H9 (cell line): ENCODE measurements at regions not wholly inside any gene's neighbourhood (a gene's known extent, or its start where the extent isn't known, plus 50 kb on each side); places are given as distances from the start of the nearest gene placed in this dataset.

Experiments
- DNase-seq: peaks from one replicate; pipeline ENCODE4 v3.0.0-alpha.2; 2017
- H2AFZ ChIP-seq: one replicate; pipeline ENCODE4 v1.6.1; 2013; ENCODE audit warnings: mild to moderate bottlenecking, low read length, control low read depth, moderate library complexity
- H2AK5ac ChIP-seq: 2 replicates; pipeline ENCODE4 v1.6.1; 2013; ENCODE audit warnings: low read length, control low read depth, mixed read lengths; ENCODE audit not compliant: insufficient read length
- H2BK120ac ChIP-seq: one replicate; pipeline ENCODE4 v1.6.1; 2013; ENCODE audit warnings: low read depth, mild to moderate bottlenecking, low read length, control low read depth, inconsistent platforms; ENCODE audit not compliant: poor library complexity, severe bottlenecking
- H2BK12ac ChIP-seq: 2 replicates; pipeline ENCODE4 v1.6.1; 2013; ENCODE audit warnings: low read length, control low read depth, mixed read lengths, low read depth; ENCODE audit not compliant: insufficient read length
- H2BK15ac ChIP-seq: 2 replicates; pipeline ENCODE4 v1.6.1; 2013; ENCODE audit warnings: low read depth, low read length, control low read depth
- H2BK20ac ChIP-seq: one replicate; pipeline ENCODE4 v1.6.1; 2013; ENCODE audit warnings: low read depth, mild to moderate bottlenecking, low read length, control low read depth, inconsistent platforms; ENCODE audit not compliant: poor library complexity, severe bottlenecking
- H2BK5ac ChIP-seq: 2 replicates; pipeline ENCODE4 v1.6.1; 2013; ENCODE audit warnings: low read length, control low read depth, mixed read lengths; ENCODE audit not compliant: insufficient read length
- H3K14ac ChIP-seq: 2 replicates; pipeline ENCODE4 v1.6.1; 2013; ENCODE audit warnings: low read length, control low read depth; ENCODE audit not compliant: insufficient read depth
- H3K18ac ChIP-seq: 2 replicates; pipeline ENCODE4 v1.6.1; 2013; ENCODE audit warnings: low read depth, mild to moderate bottlenecking, mixed read lengths, low read length, control low read depth; ENCODE audit not compliant: insufficient read length
- H3K23ac ChIP-seq: 2 replicates; pipeline ENCODE4 v1.6.1; 2013; ENCODE audit warnings: low read length, control low read depth, mixed read lengths, low read depth; ENCODE audit not compliant: insufficient read length
- H3K23me2 ChIP-seq: 2 replicates; pipeline ENCODE4 v1.6.1; 2013; ENCODE audit warnings: low read depth, mild to moderate bottlenecking, mixed read lengths, low read length, control low read depth; ENCODE audit not compliant: insufficient read length, poor library complexity, severe bottlenecking
- H3K27ac ChIP-seq: 2 replicates; pipeline ENCODE4 v1.5.1; 2013; ENCODE audit warnings: low read length, control low read depth, mixed read lengths, low read depth; ENCODE audit not compliant: insufficient read length
- H3K27me3 ChIP-seq: 2 replicates; pipeline ENCODE4 v1.6.1; 2013; ENCODE audit warnings: low read length, control low read depth, inconsistent platforms; ENCODE audit not compliant: insufficient read depth
- H3K4ac ChIP-seq: 2 replicates; pipeline ENCODE4 v1.6.1; 2013; ENCODE audit warnings: low read depth, mild to moderate bottlenecking, control low read depth, inconsistent platforms, low read length, moderate library complexity
- H3K4me1 ChIP-seq: 2 replicates; pipeline ENCODE4 v1.6.1; 2013; ENCODE audit warnings: low read length, control low read depth, inconsistent platforms; ENCODE audit not compliant: insufficient read depth
- H3K4me2 ChIP-seq: 2 replicates; pipeline ENCODE4 v1.6.1; 2013; ENCODE audit warnings: low read length, control low read depth, mixed read lengths; ENCODE audit not compliant: insufficient read length, insufficient read depth
- H3K56ac ChIP-seq: 2 replicates; pipeline ENCODE4 v1.6.1; 2013; ENCODE audit warnings: low read depth, mild to moderate bottlenecking, mixed read lengths, low read length, control low read depth; ENCODE audit not compliant: insufficient read length
- H3K79me1 ChIP-seq: 2 replicates; pipeline ENCODE4 v1.6.1; 2013; ENCODE audit warnings: low read depth, mild to moderate bottlenecking, moderate library complexity, low read length, control low read depth, inconsistent platforms; ENCODE audit not compliant: insufficient read depth, poor library complexity, severe bottlenecking
- H3K79me2 ChIP-seq: 2 replicates; pipeline ENCODE4 v1.6.1; 2013; ENCODE audit warnings: low read length, control low read depth, inconsistent platforms; ENCODE audit not compliant: insufficient read depth
- H3K9ac ChIP-seq: 2 replicates; pipeline ENCODE4 v1.6.1; 2013; ENCODE audit warnings: low read length, control low read depth, mixed read lengths; ENCODE audit not compliant: insufficient read length; ENCODE audit errors: extremely low read depth
- H3K9me3 ChIP-seq: one replicate; pipeline ENCODE4 v1.6.1; 2013; ENCODE audit warnings: low read depth, low read length, inconsistent platforms; ENCODE audit not compliant: control insufficient read depth
- H3T11ph ChIP-seq: one replicate; pipeline ENCODE4 v1.6.1; 2013; ENCODE audit warnings: mild to moderate bottlenecking, low read length, control low read depth, inconsistent platforms
- H4K20me1 ChIP-seq: one replicate; pipeline ENCODE4 v1.6.1; 2013; ENCODE audit not compliant: control insufficient read depth, insufficient read length, insufficient read depth
- H4K5ac ChIP-seq: 2 replicates; pipeline ENCODE4 v1.6.1; 2013; ENCODE audit warnings: low read depth, mild to moderate bottlenecking, mixed read lengths, low read length, control low read depth; ENCODE audit not compliant: insufficient read length
- H4K8ac ChIP-seq: replicated peaks from 2 replicates; pipeline ENCODE4 v1.6.1; 2013; ENCODE audit warnings: low read length, control low read depth, mixed read lengths, low read depth; ENCODE audit not compliant: insufficient read length
- H4K91ac ChIP-seq: 2 replicates; pipeline ENCODE4 v1.6.1; 2013; ENCODE audit warnings: low read depth, mild to moderate bottlenecking, moderate library complexity, mixed read lengths, low read length, control low read depth; ENCODE audit not compliant: insufficient read length
- H3K27ac Mint-ChIP-seq, 3 experiments: 2 replicates in 2 of 3; 3 replicates in 1 of 3; pipeline ENCODE4 v1.8.0; 2020 to 2021; ENCODE audit warnings: mixed read lengths in 3 of 3, mild to moderate bottlenecking in 1 of 3, moderate library complexity in 1 of 3
- H3K27me3 Mint-ChIP-seq: 2 replicates; pipeline ENCODE4 v1.8.0; 2021; ENCODE audit warnings: low read depth, mild to moderate bottlenecking, moderate library complexity, mixed read lengths
- H3K36me3 Mint-ChIP-seq, 3 experiments: 2 replicates in 2 of 3; 3 replicates in 1 of 3; pipeline ENCODE4 v1.8.0; 2020 to 2021; ENCODE audit warnings: low read depth in 3 of 3, mixed read lengths in 3 of 3; ENCODE audit not compliant: insufficient read depth in 1 of 3
- H3K4me1 Mint-ChIP-seq, 2 experiments: 2 replicates each; pipeline ENCODE4 v1.8.0; 2020; ENCODE audit warnings: mixed read lengths in 2 of 2
- H3K4me3 Mint-ChIP-seq, 2 experiments: 2 replicates in 1 of 2; 3 replicates in 1 of 2; pipeline ENCODE4 v1.8.0; 2020 to 2021; ENCODE audit warnings: mild to moderate bottlenecking in 2 of 2, mixed read lengths in 2 of 2, moderate library complexity in 1 of 2
- H3K9me3 Mint-ChIP-seq, 2 experiments: 2 replicates in 1 of 2; 3 replicates in 1 of 2; pipeline ENCODE4 v1.8.0; 2020; ENCODE audit warnings: mild to moderate bottlenecking in 2 of 2, mixed read lengths in 2 of 2, moderate library complexity in 1 of 2
- WGBS: extraction: QIAGEN DNeasy Blood & Tissue Kit; methylation state at CpG from one replicate; pipeline ENCODE4 v1.1.7; 2013; ENCODE audit warnings: missing lambda C conversion rate, low lambda C conversion rate, mixed read lengths; ENCODE audit not compliant: insufficient read length; ENCODE audit errors: extremely low coverage; 5-methylcytosine and 5-hydroxymethylcytosine counted together
- TF ChIP-seq, protein P1 (sequence below): fragments of 200-600 bp; sonication (generic); conservative IDR thresholded peaks from 3 replicates; pipeline ENCODE4 v1.8.0; 2021; ENCODE audit warnings: antibody characterized with exemption, mild to moderate bottlenecking

- Histone ChIP-seq H2BK15ac (no peak overlapping the region), H3K23me2 (no peaks in the 10 kb centered on the region), H3K4ac (no peak overlapping the region), H3K79me2 (no peaks in the 10 kb centered on the region), H3K18ac (no peak overlapping the region), H4K20me1 (no peaks in the 10 kb centered on the region), H4K8ac (no peak overlapping the region), H3K9me3 (no peaks in the 10 kb centered on the region), H2BK120ac (no peak overlapping the region), H3K4me1 (peaks cover 8% of the 10 kb centered on the region; the same call in 1 of the 2 replicates), H2AFZ (no peak overlapping the region), H2BK5ac (no peak overlapping the region), H2AK5ac (no peak overlapping the region), H3K14ac (no peak overlapping the region), H3K56ac (no peak overlapping the region), H3K4me2 (no peak overlapping the region), H4K5ac (no peak overlapping the region), H2BK12ac (no peak overlapping the region), H4K91ac (no peak overlapping the region), H3K9ac (no peak overlapping the region), H3T11ph (no peak overlapping the region), H3K79me1 (no peaks in the 10 kb centered on the region), H3K27ac (no peak overlapping the region), H3K23ac (no peak overlapping the region), H3K27me3 (no peaks in the 10 kb centered on the region), H2BK20ac (no peak overlapping the region)
- Mint-ChIP-seq H3K27ac (peak overlapping the region; percentile 51 to 89 (median 59); a peak in 5 of 7 replicates), H3K9me3 (peaks cover 6 to 7% of the 10 kb centered on the region in 2 experiments; a peak in 3 of 5 replicates), H3K36me3 (peaks cover 0 to 22% (median 6%) of the 10 kb centered on the region in 3 experiments; a peak in 5 of 7 replicates), H3K4me1 (peaks cover 31 to 33% of the 10 kb centered on the region in 2 experiments), H3K27me3 (no peaks in the 10 kb centered on the region), H3K4me3 (no peak overlapping the region)
- DNase-seq, result no peak
- TF ChIP-seq, protein P1, sequence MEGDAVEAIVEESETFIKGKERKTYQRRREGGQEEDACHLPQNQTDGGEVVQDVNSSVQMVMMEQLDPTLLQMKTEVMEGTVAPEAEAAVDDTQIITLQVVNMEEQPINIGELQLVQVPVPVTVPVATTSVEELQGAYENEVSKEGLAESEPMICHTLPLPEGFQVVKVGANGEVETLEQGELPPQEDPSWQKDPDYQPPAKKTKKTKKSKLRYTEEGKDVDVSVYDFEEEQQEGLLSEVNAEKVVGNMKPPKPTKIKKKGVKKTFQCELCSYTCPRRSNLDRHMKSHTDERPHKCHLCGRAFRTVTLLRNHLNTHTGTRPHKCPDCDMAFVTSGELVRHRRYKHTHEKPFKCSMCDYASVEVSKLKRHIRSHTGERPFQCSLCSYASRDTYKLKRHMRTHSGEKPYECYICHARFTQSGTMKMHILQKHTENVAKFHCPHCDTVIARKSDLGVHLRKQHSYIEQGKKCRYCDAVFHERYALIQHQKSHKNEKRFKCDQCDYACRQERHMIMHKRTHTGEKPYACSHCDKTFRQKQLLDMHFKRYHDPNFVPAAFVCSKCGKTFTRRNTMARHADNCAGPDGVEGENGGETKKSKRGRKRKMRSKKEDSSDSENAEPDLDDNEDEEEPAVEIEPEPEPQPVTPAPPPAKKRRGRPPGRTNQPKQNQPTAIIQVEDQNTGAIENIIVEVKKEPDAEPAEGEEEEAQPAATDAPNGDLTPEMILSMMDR, result no peak
- WGBS, result no CpG with 5 or more reads among the region's 8 CpGs
Measured at GRCh38 chr5:166713295-166713694, 1578.2 kb upstream of the WWC1 start.
